BLaER1 (cell line): ENCODE measurements at regions not wholly inside any gene's neighbourhood (a gene's known extent, or its start where the extent isn't known, plus 50 kb on each side); places are given as distances from the start of the nearest gene placed in this dataset.

Experiments
- H3K27ac ChIP-seq: shearing (Covaris generic); formaldehyde crosslinking; 2 replicates; pipeline ENCODE4 v1.8.1; 2022
- H3K27me3 ChIP-seq: shearing (Covaris generic); formaldehyde crosslinking; 2 replicates; pipeline ENCODE4 v1.8.1; 2022
- H3K36me3 ChIP-seq: shearing (Covaris generic); formaldehyde crosslinking; 2 replicates; pipeline ENCODE4 v1.8.1; 2022
- H3K4me1 ChIP-seq: shearing (Covaris generic); formaldehyde crosslinking; 2 replicates; pipeline ENCODE4 v1.8.1; 2022
- H3K4me2 ChIP-seq: shearing (Covaris generic); formaldehyde crosslinking; 2 replicates; pipeline ENCODE4 v1.8.1; 2022
- H3K4me3 ChIP-seq: shearing (Covaris generic); formaldehyde crosslinking; 2 replicates; pipeline ENCODE4 v1.8.1; 2022
- H3K9ac ChIP-seq: shearing (Covaris generic); formaldehyde crosslinking; 2 replicates; pipeline ENCODE4 v1.8.1; 2022
- H3K9me3 ChIP-seq: shearing (Covaris generic); formaldehyde crosslinking; 2 replicates; pipeline ENCODE4 v1.8.1; 2022
- H4K20me1 ChIP-seq: shearing (Covaris generic); formaldehyde crosslinking; 2 replicates; pipeline ENCODE4 v1.8.1; 2022
- Cebpa-rat ChIP-seq: shearing (Covaris generic); IDR thresholded peaks from 2 replicates; pipeline ENCODE4 v1.8.1; 2022

DNA sequence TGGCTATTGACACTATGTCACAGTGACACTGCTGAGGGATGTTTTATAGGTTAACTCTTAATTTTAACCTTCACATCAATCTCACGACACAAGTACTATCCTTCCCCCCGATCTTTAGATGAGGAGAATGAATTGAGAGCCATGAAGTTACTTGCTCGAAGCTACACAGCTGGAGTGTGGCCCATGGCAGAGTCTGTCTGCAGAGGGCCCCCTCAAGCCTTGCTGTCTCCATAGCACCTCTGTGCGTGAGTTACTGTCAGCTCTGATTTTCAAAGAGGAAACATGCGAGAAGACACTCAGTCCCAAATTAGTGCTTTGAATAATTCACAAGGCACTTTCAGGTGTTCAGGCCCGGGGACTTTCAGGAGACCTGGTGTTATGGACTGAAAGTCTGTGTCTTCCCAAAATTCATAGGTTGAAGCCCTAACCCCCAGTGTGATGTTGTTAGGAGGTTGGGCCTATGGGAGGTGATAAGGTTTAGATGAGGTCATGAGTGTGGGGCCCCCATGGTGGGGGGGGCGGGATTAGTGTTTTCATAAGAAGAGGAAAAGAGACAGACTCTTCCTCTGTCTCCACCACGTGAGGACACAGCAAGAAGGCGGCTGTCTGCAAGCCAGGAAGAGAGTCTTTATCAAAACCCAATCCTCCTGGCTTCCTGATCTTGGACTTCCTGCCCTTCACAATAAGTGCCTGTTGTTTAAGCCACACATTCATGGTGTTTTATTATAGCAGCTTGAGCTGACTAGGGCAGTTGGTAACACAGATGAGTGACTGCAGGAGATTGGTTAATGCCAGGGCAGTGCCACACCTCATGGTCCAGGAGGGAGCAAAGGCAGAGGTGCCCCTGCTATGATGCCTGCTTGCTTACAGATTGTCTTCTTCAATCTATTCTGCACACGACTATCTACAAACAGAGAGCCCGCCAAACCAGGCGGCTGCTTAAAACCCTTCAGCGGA, 281.8 kb downstream of the HAPSTR1 start:
- Histone ChIP-seq H3K4me2 (no peak overlapping the region), H3K4me3 (no peak overlapping the region), H3K9me3 (no peaks in the 10 kb centered on the region), H3K36me3 (no peaks in the 10 kb centered on the region), H3K9ac (no peak overlapping the region), H3K27me3 (no peaks in the 10 kb centered on the region), H3K4me1 (no peaks in the 10 kb centered on the region), H3K27ac (no peak overlapping the region), H4K20me1 (no peaks in the 10 kb centered on the region)
- no peak for TF ChIP-seq Cebpa-rat

DNA sequence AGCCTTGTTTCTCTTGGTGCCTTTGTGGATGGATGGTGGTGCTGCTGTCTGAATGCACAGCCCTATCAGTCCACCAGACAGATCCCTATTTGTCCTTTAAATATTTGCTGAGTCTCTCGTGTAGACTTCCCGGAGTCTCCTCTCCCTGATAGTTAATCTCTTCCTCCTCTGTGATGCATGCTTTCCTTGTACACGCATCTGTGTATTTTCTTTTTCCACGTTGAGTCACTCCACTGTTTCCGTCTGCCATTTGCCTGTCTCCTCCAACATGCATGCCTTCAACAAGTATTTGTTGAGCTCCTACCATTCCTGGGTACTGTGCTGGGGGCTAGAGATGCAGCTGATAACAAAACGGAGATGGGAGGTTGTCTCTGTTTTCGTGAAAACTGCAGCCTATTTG, 282.6 kb downstream of the HAPSTR1 start:
- Histone ChIP-seq H3K36me3 (no peaks in the 10 kb centered on the region), H4K20me1 (no peaks in the 10 kb centered on the region), H3K4me3 (no peak overlapping the region), H3K4me2 (no peak overlapping the region), H3K27ac (no peak overlapping the region), H3K27me3 (no peaks in the 10 kb centered on the region), H3K9me3 (no peaks in the 10 kb centered on the region), H3K4me1 (no peaks in the 10 kb centered on the region), H3K9ac (no peak overlapping the region)
- TF ChIP-seq Cebpa-rat, result no peak

DNA sequence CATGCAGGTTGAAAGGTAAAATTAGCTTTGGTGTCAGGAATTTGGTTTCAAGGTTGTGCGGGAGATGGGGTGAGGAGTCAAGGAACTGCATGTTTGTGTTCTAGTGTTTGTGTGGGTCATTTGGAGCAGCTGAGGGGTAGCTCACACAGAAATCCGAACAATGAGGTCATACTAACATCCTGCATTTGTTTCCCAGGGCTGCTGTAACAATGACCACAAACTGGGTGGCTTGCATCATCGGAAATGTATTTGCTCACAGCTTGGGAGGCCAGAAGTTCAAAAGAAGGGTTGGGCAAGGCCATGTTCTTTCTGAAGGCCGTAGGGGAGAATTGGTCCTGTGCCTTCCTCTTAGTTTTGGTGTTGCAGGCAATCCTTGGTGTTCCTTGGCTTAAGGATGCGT, 287.4 kb downstream of the HAPSTR1 start:
- H3K27me3 ChIP-seq, result no peaks in the 10 kb centered on the region
- no peak overlapping the region for H3K9ac ChIP-seq
- H3K36me3 ChIP-seq, result no peaks in the 10 kb centered on the region
- no peaks in the 10 kb centered on the region for H3K4me1 ChIP-seq
- no peak overlapping the region for H3K27ac ChIP-seq
- no peaks in the 10 kb centered on the region for H4K20me1 ChIP-seq
- no peak for TF ChIP-seq Cebpa-rat
- H3K9me3 ChIP-seq, result no peaks in the 10 kb centered on the region
- no peak overlapping the region for H3K4me2 ChIP-seq
- H3K4me3 ChIP-seq, result no peak overlapping the region

DNA sequence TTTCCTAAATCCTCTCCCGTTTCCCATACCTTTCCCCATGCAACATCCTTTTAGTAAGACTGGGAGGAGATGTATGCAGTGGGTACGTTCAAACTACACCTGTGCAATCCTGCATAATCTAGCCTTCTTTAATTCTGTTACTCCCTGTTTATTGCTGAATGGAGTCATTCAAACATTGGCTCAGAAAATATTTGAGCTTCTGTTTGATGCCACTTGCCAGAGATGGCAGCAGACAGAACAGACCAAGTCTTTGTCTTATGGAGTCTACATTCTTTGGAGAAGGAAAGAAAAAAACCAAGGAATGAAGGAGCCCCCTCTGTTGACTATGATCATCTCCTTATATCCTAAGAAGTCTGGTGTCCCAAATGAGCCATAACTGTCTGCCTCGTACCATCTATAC, 288.8 kb downstream of the HAPSTR1 start:
- Histone ChIP-seq H3K9me3 (no peaks in the 10 kb centered on the region; the same call in 1 of the 2 replicates), H3K36me3 (no peaks in the 10 kb centered on the region), H3K9ac (no peak overlapping the region), H4K20me1 (no peaks in the 10 kb centered on the region), H3K4me1 (no peaks in the 10 kb centered on the region), H3K4me3 (no peak overlapping the region), H3K4me2 (no peak overlapping the region), H3K27ac (no peak overlapping the region), H3K27me3 (no peaks in the 10 kb centered on the region)
- no peak for TF ChIP-seq Cebpa-rat

DNA sequence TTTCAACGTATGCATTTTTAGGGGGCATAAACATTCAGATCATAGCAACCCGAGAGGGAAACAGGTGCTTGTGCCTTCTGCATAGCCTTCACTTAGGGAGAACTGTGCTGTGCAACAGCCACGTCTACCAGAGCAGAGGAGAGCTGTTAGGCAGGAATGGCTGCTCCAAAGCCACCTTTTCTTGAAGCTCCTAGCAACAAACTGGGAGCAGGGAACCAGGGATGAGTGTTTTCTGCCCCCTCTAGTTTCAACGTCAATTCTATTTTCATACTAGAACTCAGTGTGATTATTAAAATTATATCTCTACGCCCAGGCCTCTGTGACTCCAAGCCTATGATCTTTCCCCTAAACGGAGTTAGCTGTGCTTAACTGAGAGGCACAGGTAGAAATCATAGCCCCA, 290.0 kb downstream of the HAPSTR1 start:
- Histone ChIP-seq H3K9ac (no peak overlapping the region), H3K27me3 (no peaks in the 10 kb centered on the region), H4K20me1 (no peaks in the 10 kb centered on the region), H3K4me2 (no peak overlapping the region), H3K4me1 (no peaks in the 10 kb centered on the region), H3K9me3 (peaks cover 7% of the 10 kb centered on the region), H3K36me3 (no peaks in the 10 kb centered on the region), H3K27ac (no peak overlapping the region), H3K4me3 (no peak overlapping the region)
- no peak for TF ChIP-seq Cebpa-rat

DNA sequence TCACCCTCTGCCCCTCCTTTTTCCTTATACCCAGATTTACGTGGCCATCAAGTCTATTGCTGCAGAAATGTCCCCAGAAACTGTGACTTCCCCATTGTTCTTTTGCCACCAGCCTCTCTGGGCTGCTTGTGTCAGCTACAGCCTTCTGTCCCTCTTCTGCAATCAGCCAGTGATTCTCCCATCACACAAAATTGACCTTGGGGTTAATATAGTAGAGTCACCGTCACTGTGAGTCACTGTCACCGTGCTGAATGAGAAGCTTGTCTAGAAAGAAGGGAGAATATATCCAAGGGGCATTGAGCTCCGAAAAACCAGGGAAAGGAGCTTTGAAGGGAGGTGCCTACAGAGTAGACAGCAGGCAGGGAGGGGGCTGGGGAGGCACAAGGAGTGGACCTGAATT, 290.5 kb downstream of the HAPSTR1 start:
- Histone ChIP-seq H3K4me2 (no peak overlapping the region), H3K4me3 (no peak overlapping the region), H3K4me1 (no peaks in the 10 kb centered on the region), H4K20me1 (no peaks in the 10 kb centered on the region), H3K36me3 (no peaks in the 10 kb centered on the region), H3K27ac (no peak overlapping the region), H3K9me3 (peaks cover 12% of the 10 kb centered on the region), H3K27me3 (no peaks in the 10 kb centered on the region), H3K9ac (no peak overlapping the region)
- no peak for TF ChIP-seq Cebpa-rat

DNA sequence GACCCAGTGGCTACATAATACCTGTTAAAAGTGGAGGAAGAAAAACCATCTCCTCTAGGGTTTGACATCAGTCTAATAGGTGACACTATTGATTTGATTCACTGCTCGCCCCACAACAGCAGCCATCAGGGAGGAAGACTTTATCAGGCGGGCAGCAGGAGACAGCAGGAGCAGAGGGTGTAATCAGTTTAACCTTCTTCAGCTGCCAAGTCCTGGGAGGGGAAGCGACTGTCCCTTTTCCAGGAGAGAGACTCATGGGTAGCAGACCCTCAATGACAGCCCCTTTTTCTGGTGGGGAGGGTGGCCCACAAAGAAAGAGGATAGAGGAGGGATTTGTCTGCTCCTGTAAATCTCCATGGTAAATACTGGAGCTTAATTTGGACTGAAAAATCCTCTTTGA, 291.8 kb downstream of the HAPSTR1 start:
- Histone ChIP-seq H3K4me2 (no peak overlapping the region), H3K9me3 (peaks cover 26% of the 10 kb centered on the region), H3K4me3 (no peak overlapping the region), H3K36me3 (no peaks in the 10 kb centered on the region), H4K20me1 (no peaks in the 10 kb centered on the region), H3K27me3 (no peaks in the 10 kb centered on the region), H3K4me1 (no peaks in the 10 kb centered on the region), H3K27ac (no peak overlapping the region), H3K9ac (no peak overlapping the region)
- no peak for TF ChIP-seq Cebpa-rat

DNA sequence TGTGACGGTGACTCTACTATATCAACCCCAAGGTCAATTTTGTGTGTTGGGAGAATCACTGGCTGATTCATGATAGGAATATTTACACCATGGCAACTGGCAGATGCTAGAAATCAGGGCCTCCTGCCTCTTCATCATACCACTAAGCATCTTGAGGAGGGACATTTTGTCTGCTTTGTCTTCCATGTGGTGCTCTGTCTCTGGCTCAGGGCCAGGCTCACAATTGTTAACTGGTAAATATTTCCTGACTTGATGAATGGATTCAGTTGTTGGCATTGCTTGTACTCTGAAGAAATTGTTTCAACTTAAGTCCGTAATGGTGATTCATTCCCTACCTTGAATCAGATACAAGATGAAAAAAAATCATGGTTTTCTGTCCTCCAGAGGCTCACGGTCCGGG, 292.7 kb downstream of the HAPSTR1 start:
- H3K9me3 ChIP-seq, result peaks cover 34% of the 10 kb centered on the region
- no peaks in the 10 kb centered on the region for H3K4me1 ChIP-seq
- H3K27ac ChIP-seq, result no peak overlapping the region
- H3K9ac ChIP-seq, result no peak overlapping the region
- no peaks in the 10 kb centered on the region for H4K20me1 ChIP-seq
- TF ChIP-seq Cebpa-rat, result no peak
- H3K27me3 ChIP-seq, result no peaks in the 10 kb centered on the region
- no peak overlapping the region for H3K4me2 ChIP-seq
- H3K36me3 ChIP-seq, result no peaks in the 10 kb centered on the region
- H3K4me3 ChIP-seq, result no peak overlapping the region

DNA sequence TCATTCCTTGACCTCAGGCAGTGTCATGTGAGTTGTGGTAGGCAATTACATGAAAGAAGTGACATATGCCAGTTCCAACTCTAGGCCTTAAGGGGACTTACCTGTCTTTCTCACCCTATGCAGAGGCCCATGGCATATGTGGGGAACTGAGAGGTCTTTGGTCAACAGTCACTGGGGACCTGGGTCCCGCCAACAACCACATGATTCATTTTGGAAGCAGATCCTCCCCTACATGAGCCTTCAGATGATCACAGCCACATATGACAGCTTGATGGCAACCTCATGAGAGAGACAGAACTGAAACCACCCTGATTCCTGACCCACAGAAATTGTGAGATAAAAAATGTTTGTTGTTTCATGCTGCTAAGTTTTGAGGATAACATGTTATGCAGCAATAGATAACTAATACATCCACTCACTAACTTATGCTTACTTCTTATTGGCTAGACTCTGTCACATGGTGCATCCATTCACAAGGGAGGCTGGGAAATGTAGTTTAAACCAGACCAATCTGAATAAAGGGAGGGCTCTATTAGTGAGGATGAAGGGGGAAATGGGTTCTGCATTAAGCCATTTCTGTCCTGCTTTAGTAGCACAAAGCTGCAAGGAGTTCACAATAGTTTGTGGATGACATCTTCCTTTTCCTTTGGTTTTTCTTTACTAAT, 298.2 kb downstream of the HAPSTR1 start:
- Histone ChIP-seq H3K36me3 (no peaks in the 10 kb centered on the region), H3K9ac (no peak overlapping the region), H3K27ac (no peak overlapping the region), H3K4me2 (no peak overlapping the region), H3K4me1 (no peaks in the 10 kb centered on the region), H3K4me3 (no peak overlapping the region), H4K20me1 (no peaks in the 10 kb centered on the region), H3K27me3 (no peaks in the 10 kb centered on the region), H3K9me3 (peaks cover 43% of the 10 kb centered on the region)
- TF ChIP-seq Cebpa-rat, result no peak

DNA sequence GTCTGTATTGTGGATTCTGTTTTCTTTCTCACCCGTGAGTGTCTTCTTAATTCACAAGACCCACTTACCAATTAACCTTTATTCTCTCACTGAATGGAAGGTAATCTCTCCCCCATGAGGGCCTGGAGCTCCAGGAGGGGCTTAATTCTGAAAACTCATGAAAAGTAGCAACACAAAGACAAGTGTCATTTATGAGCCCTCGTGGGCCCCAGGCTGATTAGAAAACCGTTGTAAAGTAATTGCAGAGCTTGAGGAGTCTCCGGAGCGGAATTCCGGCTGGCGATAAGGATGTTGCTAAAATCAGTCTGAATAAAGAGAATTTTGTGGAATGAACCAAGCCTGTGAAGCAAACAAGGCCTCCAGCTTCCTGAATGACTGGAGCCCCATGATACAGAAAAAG, 301.5 kb downstream of the HAPSTR1 start:
- peaks cover 20% of the 10 kb centered on the region for H3K9me3 ChIP-seq
- H3K27ac ChIP-seq, result no peak overlapping the region
- no peak for TF ChIP-seq Cebpa-rat
- H4K20me1 ChIP-seq, result no peaks in the 10 kb centered on the region
- no peak overlapping the region for H3K9ac ChIP-seq
- no peak overlapping the region for H3K4me3 ChIP-seq
- H3K36me3 ChIP-seq, result no peaks in the 10 kb centered on the region
- H3K27me3 ChIP-seq, result no peaks in the 10 kb centered on the region
- H3K4me2 ChIP-seq, result no peak overlapping the region
- H3K4me1 ChIP-seq, result no peaks in the 10 kb centered on the region
